Spleen (tissue), 7 donors: ENCODE measurements at regions not wholly inside any gene's neighbourhood (a gene's known extent, or its start where the extent isn't known, plus 50 kb on each side); places are given as distances from the start of the nearest gene placed in this dataset.

Experiments
- CTCF ChIP-seq, 11 experiments: fragments of 200-600 bp in 7 of 11; fragments of 450-650 bp in 4 of 11; sonication (generic) in 4 of 11; IDR thresholded peaks in 8 of 11; conservative IDR thresholded peaks in 3 of 11; 1 replicate in 7 of 11; 2 replicates in 4 of 11; pipeline versions ENCODE4 v1.4.0 to v1.8.0; 2016 to 2021; ENCODE audit warnings: antibody characterized with exemption in 11 of 11, inconsistent platforms in 4 of 11, mild to moderate bottlenecking in 1 of 11
- POLR2A ChIP-seq, 3 donors: fragments of 450-650 bp; IDR thresholded peaks; one replicate each; pipeline ENCODE4 v1.5.1; 2017; ENCODE audit warnings: antibody characterized with exemption in 3 of 3, mild to moderate bottlenecking in 1 of 3
- POLR2AphosphoS5 ChIP-seq, 3 donors: sonication (generic); formaldehyde crosslinking; IDR thresholded peaks; one replicate each; pipeline ENCODE4 v1.5.1; 2017; ENCODE audit warnings: antibody characterized with exemption in 3 of 3
- donor health status: DM: no; HTN: no; CAD: no; lungs with moderate emphysema.
- donor health status: DM: no; HTN: no; CAD: no.
- donor health status: DM: no; HTN: no; CAD: no.

GRCh38 chr5:100043475-100043874 is 491.7 kb upstream of the FAM174A start:
- TF ChIP-seq CTCF (IDR thresholded peaks at IDR 0.05 in 8 of 11, conservative IDR thresholded peaks at IDR 0.05 in 3 of 11) (no peak), POLR2A (IDR thresholded peaks at IDR 0.05) (no peak), POLR2AphosphoS5 (IDR thresholded peaks at IDR 0.05) (no peak)
